Gastroesophageal sphincter (tissue), 3 donors: ENCODE measurements at regions not wholly inside any gene's neighbourhood (a gene's known extent, or its start where the extent isn't known, plus 50 kb on each side); places are given as distances from the start of the nearest gene placed in this dataset.

Experiments used
- POLR2A ChIP-seq, 2 donors: fragments of 450-650 bp; IDR thresholded peaks; one replicate each; pipeline ENCODE4 v1.6.1; 2017; ENCODE audit warnings: antibody characterized with exemption in 2 of 2, mild to moderate bottlenecking in 2 of 2, moderate library complexity in 1 of 2
- TF ChIP-seq, protein P1 (sequence below), 4 experiments: fragments of 200-600 bp in 2 of 4; fragments of 450-650 bp in 2 of 4; sonication (generic) in 1 of 4; IDR thresholded peaks; one replicate each; pipeline ENCODE4 v1.5.1; 2017 to 2019; ENCODE audit warnings: antibody characterized with exemption in 4 of 4, mild to moderate bottlenecking in 2 of 4, moderate library complexity in 2 of 4

DNA sequence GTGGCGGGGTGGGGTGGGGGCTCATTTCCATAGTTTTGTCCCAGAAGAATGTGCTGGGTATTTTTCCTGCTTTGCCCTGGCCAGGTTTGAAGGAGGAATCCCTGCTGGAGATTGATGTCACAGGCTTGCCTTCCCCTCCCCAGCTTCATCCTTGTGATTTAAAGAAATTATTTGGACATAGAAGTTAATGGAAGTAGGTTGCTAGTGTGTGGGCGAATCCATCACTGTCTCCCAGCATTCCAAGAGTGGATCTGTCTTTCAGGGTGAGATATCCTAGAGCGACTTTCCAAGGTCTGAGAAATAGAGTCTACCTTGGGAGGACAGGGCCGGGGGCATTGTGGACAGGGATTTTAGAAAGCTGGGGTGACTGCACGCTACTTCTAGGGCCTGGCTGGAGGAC, 64.9 kb upstream of the HSPA9 start:
- TF ChIP-seq, protein P1, sequence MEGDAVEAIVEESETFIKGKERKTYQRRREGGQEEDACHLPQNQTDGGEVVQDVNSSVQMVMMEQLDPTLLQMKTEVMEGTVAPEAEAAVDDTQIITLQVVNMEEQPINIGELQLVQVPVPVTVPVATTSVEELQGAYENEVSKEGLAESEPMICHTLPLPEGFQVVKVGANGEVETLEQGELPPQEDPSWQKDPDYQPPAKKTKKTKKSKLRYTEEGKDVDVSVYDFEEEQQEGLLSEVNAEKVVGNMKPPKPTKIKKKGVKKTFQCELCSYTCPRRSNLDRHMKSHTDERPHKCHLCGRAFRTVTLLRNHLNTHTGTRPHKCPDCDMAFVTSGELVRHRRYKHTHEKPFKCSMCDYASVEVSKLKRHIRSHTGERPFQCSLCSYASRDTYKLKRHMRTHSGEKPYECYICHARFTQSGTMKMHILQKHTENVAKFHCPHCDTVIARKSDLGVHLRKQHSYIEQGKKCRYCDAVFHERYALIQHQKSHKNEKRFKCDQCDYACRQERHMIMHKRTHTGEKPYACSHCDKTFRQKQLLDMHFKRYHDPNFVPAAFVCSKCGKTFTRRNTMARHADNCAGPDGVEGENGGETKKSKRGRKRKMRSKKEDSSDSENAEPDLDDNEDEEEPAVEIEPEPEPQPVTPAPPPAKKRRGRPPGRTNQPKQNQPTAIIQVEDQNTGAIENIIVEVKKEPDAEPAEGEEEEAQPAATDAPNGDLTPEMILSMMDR (IDR thresholded peaks at IDR 0.05): no peak
- TF ChIP-seq POLR2A (IDR thresholded peaks at IDR 0.05): no peak
